ENCODE measurements at regions not wholly inside any gene's neighbourhood (a gene's known extent, or its start where the extent isn't known, plus 50 kb on each side); places are given as distances from the start of the nearest gene placed in this dataset.

DNA sequence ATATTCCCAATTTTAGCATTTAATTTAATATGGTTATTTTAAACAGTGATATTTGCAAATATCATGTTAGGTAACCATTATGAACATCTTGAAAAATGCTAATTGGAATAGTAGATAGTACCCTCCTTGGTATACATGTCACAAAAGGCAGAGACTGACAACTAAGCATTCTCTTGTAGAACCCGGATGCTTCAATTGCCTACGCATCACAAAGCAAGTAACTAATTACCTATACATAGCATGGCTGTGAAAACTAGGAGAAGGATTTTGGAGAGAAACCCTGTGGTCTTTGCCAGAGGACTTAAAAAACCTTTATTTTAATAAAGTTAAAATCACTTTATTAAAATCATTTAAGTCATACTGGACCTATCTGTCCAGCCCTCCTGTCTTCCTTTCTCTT, 764.1 kb upstream of the TENM3 start:
- no peak for DNase-seq
- intact Hi-C loops (cut with DNase I; ENCODE audit: low total_unique reads) = no loop called here
- no peak for TF ChIP-seq POLR2A (IDR thresholded peaks at IDR 0.05)
- no peak for TF ChIP-seq POLR2AphosphoS5 (IDR thresholded peaks at IDR 0.05)
- TF ChIP-seq, protein P1, sequence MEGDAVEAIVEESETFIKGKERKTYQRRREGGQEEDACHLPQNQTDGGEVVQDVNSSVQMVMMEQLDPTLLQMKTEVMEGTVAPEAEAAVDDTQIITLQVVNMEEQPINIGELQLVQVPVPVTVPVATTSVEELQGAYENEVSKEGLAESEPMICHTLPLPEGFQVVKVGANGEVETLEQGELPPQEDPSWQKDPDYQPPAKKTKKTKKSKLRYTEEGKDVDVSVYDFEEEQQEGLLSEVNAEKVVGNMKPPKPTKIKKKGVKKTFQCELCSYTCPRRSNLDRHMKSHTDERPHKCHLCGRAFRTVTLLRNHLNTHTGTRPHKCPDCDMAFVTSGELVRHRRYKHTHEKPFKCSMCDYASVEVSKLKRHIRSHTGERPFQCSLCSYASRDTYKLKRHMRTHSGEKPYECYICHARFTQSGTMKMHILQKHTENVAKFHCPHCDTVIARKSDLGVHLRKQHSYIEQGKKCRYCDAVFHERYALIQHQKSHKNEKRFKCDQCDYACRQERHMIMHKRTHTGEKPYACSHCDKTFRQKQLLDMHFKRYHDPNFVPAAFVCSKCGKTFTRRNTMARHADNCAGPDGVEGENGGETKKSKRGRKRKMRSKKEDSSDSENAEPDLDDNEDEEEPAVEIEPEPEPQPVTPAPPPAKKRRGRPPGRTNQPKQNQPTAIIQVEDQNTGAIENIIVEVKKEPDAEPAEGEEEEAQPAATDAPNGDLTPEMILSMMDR (IDR thresholded peaks at IDR 0.05 in 8 of 11, conservative IDR thresholded peaks at IDR 0.05 in 3 of 11) = no peak
- WGBS, 5 donors = 76 to 92% (median 82%) methylated on average over 2 of the region's 2 CpGs
- no peaks in the 10 kb centered on the region for H3K36me3 ChIP-seq
- no peaks in the 10 kb centered on the region for H3K4me1 ChIP-seq
- no peak overlapping the region for H3K4me3 ChIP-seq
- no peaks in the 10 kb centered on the region for H3K27me3 ChIP-seq (replicated peaks in 1 of 7)
- no peaks in the 10 kb centered on the region for H3K9me3 ChIP-seq
- no peak overlapping the region for H3K27ac ChIP-seq

DNA sequence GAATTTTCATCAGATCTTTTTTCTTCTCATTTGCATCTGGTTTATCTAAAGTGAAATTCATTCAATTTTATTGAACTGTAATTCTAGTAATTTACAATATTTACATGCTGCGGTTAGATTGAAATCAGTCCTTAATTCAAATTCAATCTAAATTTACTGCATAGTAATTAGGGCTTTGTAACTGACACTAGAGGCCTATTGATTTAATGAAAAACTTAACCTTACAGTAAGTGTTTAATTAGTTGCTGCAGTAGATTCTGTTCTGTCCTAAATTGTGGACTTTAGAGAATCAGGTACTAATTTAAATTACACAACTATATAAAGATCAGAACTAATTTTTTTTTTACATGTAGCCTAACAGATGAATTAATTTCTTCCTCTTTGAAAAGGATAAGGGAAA, 758.8 kb upstream of the TENM3 start:
- TF ChIP-seq POLR2A (IDR thresholded peaks at IDR 0.05) (no peak), POLR2AphosphoS5 (IDR thresholded peaks at IDR 0.05) (no peak)
- TF ChIP-seq, protein P1 (IDR thresholded peaks at IDR 0.05 in 8 of 11, conservative IDR thresholded peaks at IDR 0.05 in 3 of 11) = no peak

DNA sequence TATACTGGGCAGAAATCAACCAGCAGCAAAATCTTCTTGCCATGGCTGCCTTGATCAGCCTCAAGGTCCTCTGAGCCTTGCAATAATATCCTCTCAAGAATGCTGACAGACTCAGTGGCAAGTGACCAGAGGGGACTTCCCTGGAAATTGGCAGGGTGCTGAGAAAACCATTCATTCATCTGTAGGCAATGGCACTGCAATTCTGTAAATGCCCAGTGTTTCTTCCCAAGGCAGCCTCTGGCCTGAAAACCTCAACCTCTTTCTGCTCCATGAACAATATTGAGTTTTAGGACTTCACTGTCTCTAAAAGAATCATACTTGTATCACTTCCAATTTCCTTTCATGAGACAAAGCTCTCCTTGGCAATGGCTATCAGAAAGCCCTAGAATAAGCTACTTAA, 754.3 kb upstream of the TENM3 start:
- TF ChIP-seq POLR2AphosphoS5 (IDR thresholded peaks at IDR 0.05) (no peak), POLR2A (IDR thresholded peaks at IDR 0.05) (no peak)
- TF ChIP-seq, protein P1 (IDR thresholded peaks at IDR 0.05 in 8 of 11, conservative IDR thresholded peaks at IDR 0.05 in 3 of 11) = no peak
- H3K9me3 ChIP-seq = no peaks in the 10 kb centered on the region
- H3K27ac ChIP-seq = no peak overlapping the region
- H3K4me1 ChIP-seq = no peaks in the 10 kb centered on the region
- intact Hi-C loops (cut with DNase I; ENCODE audit: low total_unique reads) = no loop called here
- H3K27me3 ChIP-seq (replicated peaks in 1 of 7) = no peaks in the 10 kb centered on the region
- H3K36me3 ChIP-seq = no peaks in the 10 kb centered on the region
- no peak overlapping the region for H3K4me3 ChIP-seq
- DNase-seq = no peak

More for the DNA sequence above, 758.8 kb upstream of the TENM3 start:
- no peak overlapping the region for H3K27ac ChIP-seq
- H3K4me3 ChIP-seq = no peak overlapping the region
- intact Hi-C loops (cut with DNase I; ENCODE audit: low total_unique reads) = no loop called here
- 90 to 98% (median 93%) methylated on average over 1 of the region's 1 CpG for WGBS, 5 donors
- no peak for DNase-seq
- no peaks in the 10 kb centered on the region for H3K9me3 ChIP-seq
- no peaks in the 10 kb centered on the region for H3K36me3 ChIP-seq
- no peaks in the 10 kb centered on the region for H3K27me3 ChIP-seq (replicated peaks in 1 of 7)
- no peaks in the 10 kb centered on the region for H3K4me1 ChIP-seq

DNA sequence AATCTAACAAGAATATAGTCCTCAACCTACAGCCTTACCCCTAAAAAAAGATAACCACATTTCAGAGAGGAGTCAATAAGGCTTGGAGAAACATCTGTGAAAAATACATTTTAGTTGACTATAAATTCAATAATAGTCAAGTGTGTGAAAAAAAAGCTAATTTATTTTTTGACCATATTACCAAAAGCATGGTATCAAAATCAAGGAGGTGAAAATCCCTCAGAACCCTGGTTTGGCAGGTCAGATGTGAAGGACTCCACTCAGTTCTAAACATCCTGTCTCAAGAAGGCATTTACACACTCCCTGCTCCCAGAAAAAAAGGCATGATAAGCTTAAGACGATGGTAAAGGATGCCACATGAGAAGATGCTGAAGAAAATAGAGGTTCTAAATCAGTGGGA, 745.1 kb upstream of the TENM3 start:
- no peak for DNase-seq
- Histone ChIP-seq H3K4me1 (no peaks in the 10 kb centered on the region), H3K4me3 (no peak overlapping the region), H3K27me3 (replicated peaks in 1 of 7) (no peaks in the 10 kb centered on the region), H3K9me3 (peaks cover 0 to 6% (median 0%) of the 10 kb centered on the region in 8 donors), H3K27ac (no peak overlapping the region), H3K36me3 (no peaks in the 10 kb centered on the region)
- WGBS, 5 donors = 74 to 88% (median 83%) methylated on average over 1 of the region's 1 CpG
- TF ChIP-seq, protein P1 (IDR thresholded peaks at IDR 0.05 in 8 of 11, conservative IDR thresholded peaks at IDR 0.05 in 3 of 11) = no peak
- intact Hi-C loops (cut with DNase I; ENCODE audit: low total_unique reads) = no loop called here
